NT2/D1 (cell line): ENCODE measurements at regions not wholly inside any gene's neighbourhood (a gene's known extent, or its start where the extent isn't known, plus 50 kb on each side); places are given as distances from the start of the nearest gene placed in this dataset.

ENCODE experiments used
- DNase-seq: peaks from one replicate; pipeline ENCODE4 v3.0.0-alpha.2; 2011; ENCODE audit warnings: low read depth, low spot score
- H3K27me3 ChIP-seq: 2 replicates; pipeline ENCODE4 v1.6.0; 2011; ENCODE audit warnings: mild to moderate bottlenecking; ENCODE audit not compliant: insufficient read length, insufficient read depth
- H3K36me3 ChIP-seq: 2 replicates; pipeline ENCODE4 v1.6.1; 2011; ENCODE audit warnings: mild to moderate bottlenecking, low read length, mixed read lengths; ENCODE audit not compliant: insufficient read depth, insufficient read length
- H3K4me1 ChIP-seq: 2 replicates; pipeline ENCODE4 v1.5.1; 2011; ENCODE audit not compliant: insufficient read depth, insufficient read length
- H3K4me3 ChIP-seq: 2 replicates; pipeline ENCODE4 v1.5.1; 2011; ENCODE audit warnings: low read depth; ENCODE audit not compliant: insufficient read length
- H3K9ac ChIP-seq: 2 replicates; pipeline ENCODE4 v1.6.0; 2011; ENCODE audit warnings: low read depth; ENCODE audit not compliant: insufficient read length
- H3K9me3 ChIP-seq: 2 replicates; pipeline ENCODE4 v1.5.1; 2011; ENCODE audit warnings: mild to moderate bottlenecking, low read length; ENCODE audit not compliant: insufficient read depth
- SUZ12 ChIP-seq: IDR thresholded peaks from 2 replicates; pipeline ENCODE4 v1.6.1; 2011; ENCODE audit not compliant: insufficient read length, insufficient read depth; ENCODE audit errors: extremely low read depth
- YY1 ChIP-seq: IDR thresholded peaks from 2 replicates; pipeline ENCODE4 v1.6.1; 2011; ENCODE audit not compliant: insufficient read length, insufficient read depth
- ZNF274 ChIP-seq: IDR thresholded peaks from 2 replicates; pipeline ENCODE4 v1.6.1; 2011; ENCODE audit warnings: mild to moderate bottlenecking, low read depth, low read length

GRCh38 chr16:55113210-55113609, 182.5 kb downstream of the IRX5 start:
- Histone ChIP-seq H3K4me3 (no peak overlapping the region), H3K4me1 (no peaks in the 10 kb centered on the region), H3K27me3 (no peaks in the 10 kb centered on the region), H3K9ac (no peak overlapping the region), H3K36me3 (no peaks in the 10 kb centered on the region), H3K9me3 (no peaks in the 10 kb centered on the region)
- no peak for TF ChIP-seq YY1
- TF ChIP-seq SUZ12: no peak
- DNase-seq: no peak

DNA sequence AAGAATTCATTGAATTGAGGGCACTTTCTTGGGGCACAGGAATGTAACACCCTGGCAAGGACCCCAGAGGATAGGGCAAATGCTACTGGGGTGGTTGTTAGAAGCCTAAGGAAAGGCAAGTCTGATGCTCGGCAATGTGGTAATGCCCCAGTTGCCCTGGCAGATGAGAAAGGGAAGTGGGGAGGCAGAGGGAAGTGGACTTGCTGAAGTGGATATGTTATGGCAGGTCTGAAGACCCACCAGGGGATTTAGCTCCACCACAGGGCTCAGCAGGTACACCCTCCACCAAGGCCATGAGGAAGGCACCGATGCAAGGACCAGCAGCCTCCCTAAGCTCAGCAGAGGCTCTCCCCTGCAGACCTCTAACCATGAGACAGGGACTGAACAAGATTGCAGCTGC, 184.8 kb downstream of the IRX5 start:
- H3K4me3 ChIP-seq: no peak overlapping the region
- H3K4me1 ChIP-seq: no peaks in the 10 kb centered on the region
- TF ChIP-seq ZNF274: no peak
- TF ChIP-seq SUZ12: no peak
- TF ChIP-seq YY1: no peak
- DNase-seq: no peak
- no peaks in the 10 kb centered on the region for H3K36me3 ChIP-seq
- no peaks in the 10 kb centered on the region for H3K27me3 ChIP-seq
- no peaks in the 10 kb centered on the region for H3K9me3 ChIP-seq
- no peak overlapping the region for H3K9ac ChIP-seq

DNA sequence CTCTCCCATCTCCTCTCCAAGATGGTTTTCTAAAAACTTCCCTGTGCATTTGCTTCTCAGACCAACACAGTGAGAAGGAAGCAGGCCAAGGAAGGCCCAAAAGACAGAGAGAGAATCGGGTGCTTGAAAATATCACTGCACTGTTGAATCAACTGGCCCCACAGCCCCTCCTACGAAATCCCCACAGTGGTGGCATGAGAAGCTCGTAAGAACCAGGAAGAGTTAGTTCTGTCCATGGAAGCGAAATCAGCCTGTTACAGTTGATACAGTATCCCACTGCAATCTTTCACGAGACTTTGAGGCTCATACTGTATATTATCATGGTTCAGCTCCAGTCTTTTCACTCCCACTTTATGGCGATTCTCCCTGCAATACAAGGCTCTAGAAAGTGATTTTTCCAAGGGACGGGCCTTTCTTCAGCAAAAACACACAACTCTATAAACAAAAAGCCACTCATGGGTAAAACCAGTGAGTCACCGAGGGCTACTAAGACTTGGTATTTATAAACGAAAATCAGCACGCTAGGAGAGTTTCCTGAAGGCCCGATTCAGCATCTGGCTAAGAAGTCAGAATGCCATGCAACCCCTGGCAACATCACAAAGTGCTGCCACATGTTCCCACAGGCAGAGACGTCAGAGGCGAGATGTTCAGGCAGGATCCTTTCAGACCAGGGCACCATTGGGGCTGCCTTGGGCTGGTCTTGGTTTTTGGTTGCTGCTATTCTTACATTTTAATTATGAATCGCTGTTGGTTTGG, 185.7 kb downstream of the IRX5 start:
- no peaks in the 10 kb centered on the region for H3K9me3 ChIP-seq
- H3K27me3 ChIP-seq: no peaks in the 10 kb centered on the region
- no peak overlapping the region for H3K4me3 ChIP-seq
- H3K36me3 ChIP-seq: no peaks in the 10 kb centered on the region
- TF ChIP-seq YY1 (no peak), SUZ12 (no peak), ZNF274 (no peak)
- no peaks in the 10 kb centered on the region for H3K4me1 ChIP-seq
- DNase-seq: no peak
- H3K9ac ChIP-seq: no peak overlapping the region

GRCh38 chr16:55118701-55119260, 188.1 kb downstream of the IRX5 start:
- Histone ChIP-seq H3K9ac (no peak overlapping the region), H3K27me3 (no peaks in the 10 kb centered on the region), H3K4me3 (no peak overlapping the region), H3K4me1 (no peaks in the 10 kb centered on the region), H3K9me3 (no peaks in the 10 kb centered on the region), H3K36me3 (no peaks in the 10 kb centered on the region)
- DNase-seq: no peak
- TF ChIP-seq ZNF274: no peak
- no peak for TF ChIP-seq YY1
- no peak for TF ChIP-seq SUZ12

DNA sequence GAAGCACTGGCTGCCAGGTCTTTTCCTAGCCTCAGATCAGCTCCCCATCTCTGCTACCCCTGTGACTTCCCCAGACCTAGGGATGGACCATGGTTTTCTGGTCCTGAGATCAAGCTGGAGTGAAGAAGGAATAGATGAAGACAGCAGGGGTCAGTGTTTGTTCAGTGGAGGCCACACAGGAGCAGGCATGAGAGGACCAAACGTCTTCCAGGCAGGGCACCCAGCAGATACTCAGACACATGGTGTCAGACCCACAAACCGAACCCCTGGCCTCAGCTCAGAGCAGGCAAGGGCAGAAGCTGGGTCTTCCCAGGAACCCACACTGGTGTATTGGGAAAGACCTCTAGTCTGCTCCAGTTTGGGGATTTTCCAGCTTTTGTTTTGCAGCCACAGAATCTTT, 189.7 kb downstream of the IRX5 start:
- Histone ChIP-seq H3K9ac (no peak overlapping the region), H3K4me3 (no peak overlapping the region), H3K9me3 (no peaks in the 10 kb centered on the region), H3K36me3 (no peaks in the 10 kb centered on the region), H3K4me1 (no peaks in the 10 kb centered on the region), H3K27me3 (no peaks in the 10 kb centered on the region)
- DNase-seq: peak; percentile 16
- TF ChIP-seq YY1 (no peak), ZNF274 (no peak), SUZ12 (no peak)

DNA sequence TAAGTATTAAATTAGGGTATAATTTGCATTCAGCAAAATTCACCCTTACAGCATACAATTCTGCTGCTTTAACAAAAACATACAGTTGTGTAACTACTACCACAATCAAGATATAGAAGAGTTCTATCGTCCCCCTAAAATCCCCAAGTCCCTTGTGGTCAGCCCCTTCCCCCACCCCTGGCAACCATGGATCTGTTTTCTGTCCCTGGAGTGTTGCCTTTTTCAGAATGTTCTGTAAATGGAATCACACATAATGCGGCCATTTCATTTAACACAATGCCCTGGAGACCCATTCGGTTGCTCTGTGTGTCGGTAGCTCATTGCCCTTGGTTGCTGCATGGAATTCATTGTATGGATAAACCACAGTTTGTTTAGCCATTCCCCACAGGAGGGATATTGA, 190.2 kb downstream of the IRX5 start:
- Histone ChIP-seq H3K36me3 (no peaks in the 10 kb centered on the region), H3K27me3 (no peaks in the 10 kb centered on the region), H3K4me3 (no peak overlapping the region), H3K9me3 (no peaks in the 10 kb centered on the region), H3K9ac (no peak overlapping the region), H3K4me1 (no peaks in the 10 kb centered on the region)
- no peak for TF ChIP-seq SUZ12
- TF ChIP-seq YY1: no peak
- no peak for TF ChIP-seq ZNF274
- no peak for DNase-seq

DNA sequence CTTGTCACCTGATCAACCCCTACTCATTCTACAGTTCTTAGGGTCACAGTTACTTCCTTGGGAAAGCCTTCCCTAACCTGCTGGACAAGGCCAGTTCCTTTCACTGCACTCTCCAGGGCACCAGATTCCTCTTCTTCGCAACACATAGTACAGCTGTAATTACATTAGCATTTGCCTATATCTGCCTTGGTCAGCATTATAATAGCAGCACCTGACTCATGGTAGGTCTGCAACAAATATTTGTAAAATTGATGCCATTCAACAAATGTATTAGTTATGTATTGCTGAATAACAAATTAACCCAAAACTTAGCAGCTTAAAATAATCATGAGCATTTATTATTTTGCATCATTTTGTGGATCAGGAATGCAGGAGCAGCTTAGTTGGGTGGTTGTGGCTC, 193.0 kb downstream of the IRX5 start:
- H3K4me1 ChIP-seq: no peaks in the 10 kb centered on the region
- TF ChIP-seq ZNF274 (no peak), YY1 (no peak), SUZ12 (no peak)
- no peaks in the 10 kb centered on the region for H3K9me3 ChIP-seq
- no peaks in the 10 kb centered on the region for H3K36me3 ChIP-seq
- H3K27me3 ChIP-seq: no peaks in the 10 kb centered on the region
- DNase-seq: no peak
- H3K4me3 ChIP-seq: no peak overlapping the region
- no peak overlapping the region for H3K9ac ChIP-seq
